ENCODE measurements at regions not wholly inside any gene's neighbourhood (a gene's known extent, or its start where the extent isn't known, plus 50 kb on each side); places are given as distances from the start of the nearest gene placed in this dataset.

- DNase-seq (ENCODE audit: extremely low spot score, unreplicated experiment), result no peak
- H3K36me3 Mint-ChIP-seq, result peaks cover 4% of the 10 kb centered on the region
- peaks cover 16% of the 10 kb centered on the region for H3K9me3 Mint-ChIP-seq
- peaks cover 6% of the 10 kb centered on the region for H3K27me3 Mint-ChIP-seq
- no peak for TF ChIP-seq CTCF (conservative IDR thresholded peaks at IDR 0.05)
- no peak overlapping the region for H3K4me3 Mint-ChIP-seq
- no peak overlapping the region for H3K27ac Mint-ChIP-seq
- peaks cover 4% of the 10 kb centered on the region for H3K4me1 Mint-ChIP-seq (ENCODE audit: unreplicated experiment)
These were observed 111.7 kb downstream of the EDEM1 start for GRCh38 chr3:5299161-5299560.

DNA sequence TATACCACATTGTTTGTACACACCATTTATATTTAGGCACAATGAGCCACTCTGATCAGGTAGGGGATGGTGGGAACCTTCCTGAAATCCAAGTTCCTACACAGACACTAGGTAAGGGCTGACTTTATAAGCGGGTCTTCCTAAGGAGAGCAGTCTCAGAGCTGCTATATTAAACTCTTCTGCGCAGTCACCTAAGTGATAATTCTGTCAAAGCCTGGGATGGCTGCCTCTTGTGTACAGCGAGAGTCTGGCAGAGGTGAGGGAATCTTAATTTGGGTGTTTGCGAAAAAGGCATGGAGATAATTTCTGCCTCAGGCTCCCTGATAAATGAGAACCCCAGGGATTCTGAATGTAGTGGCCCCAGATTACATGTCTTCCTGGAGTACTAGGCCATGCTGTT is 113.1 kb downstream of the EDEM1 start:
- Mint-ChIP-seq H3K36me3 (peaks cover 1% of the 10 kb centered on the region), H3K9me3 (peaks cover 12% of the 10 kb centered on the region), H3K4me3 (no peak overlapping the region), H3K4me1 (ENCODE audit: unreplicated experiment) (peaks cover 12% of the 10 kb centered on the region), H3K27ac (no peak overlapping the region), H3K27me3 (peaks cover 4% of the 10 kb centered on the region)
- no peak for DNase-seq (ENCODE audit: extremely low spot score, unreplicated experiment)
- no peak for TF ChIP-seq CTCF (conservative IDR thresholded peaks at IDR 0.05)

DNA sequence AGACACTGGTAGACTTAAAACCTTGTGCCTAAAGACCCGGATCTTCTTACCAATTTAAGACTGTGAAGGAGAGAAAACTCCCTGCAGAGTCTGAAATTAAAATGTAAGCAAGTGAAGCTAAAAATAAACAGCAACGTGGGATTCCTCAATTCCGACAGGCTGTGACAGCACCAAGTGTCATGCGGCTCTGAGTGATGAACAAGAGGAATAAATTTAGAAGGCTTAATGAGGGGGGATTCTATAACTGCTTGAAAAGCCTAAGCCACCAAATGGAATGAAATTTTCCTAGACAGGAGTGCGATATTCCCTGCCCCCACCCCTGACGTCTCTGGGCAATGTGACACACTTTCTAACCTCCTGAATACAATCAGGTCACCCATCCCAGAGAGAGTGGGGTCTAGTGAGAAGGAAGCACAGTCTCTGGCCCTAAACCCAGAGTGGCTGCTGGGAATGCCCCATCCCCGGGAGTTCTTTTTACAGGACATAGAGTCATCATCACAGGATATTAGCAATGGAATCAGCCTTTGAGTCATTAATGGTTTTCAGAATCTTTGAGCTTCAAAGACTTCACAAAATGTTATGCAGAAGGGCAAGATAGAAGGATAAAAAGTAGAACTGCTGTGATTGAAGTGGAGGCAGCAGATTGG is 114.3 kb downstream of the EDEM1 start:
- H3K9me3 Mint-ChIP-seq, result peaks cover 9% of the 10 kb centered on the region
- no peak overlapping the region for H3K4me3 Mint-ChIP-seq
- no peak for DNase-seq (ENCODE audit: extremely low spot score, unreplicated experiment)
- H3K36me3 Mint-ChIP-seq, result no peaks in the 10 kb centered on the region
- TF ChIP-seq CTCF (conservative IDR thresholded peaks at IDR 0.05), result no peak
- peaks cover 4% of the 10 kb centered on the region for H3K27me3 Mint-ChIP-seq
- peaks cover 18% of the 10 kb centered on the region for H3K4me1 Mint-ChIP-seq (ENCODE audit: unreplicated experiment)
- H3K27ac Mint-ChIP-seq, result no peak overlapping the region

- peaks cover 22% of the 10 kb centered on the region for H3K4me1 Mint-ChIP-seq (ENCODE audit: unreplicated experiment)
These were observed 115.2 kb downstream of the EDEM1 start for GRCh38 chr3:5302661-5303060.

GRCh38 chr3:5304188-5304587 is 116.7 kb downstream of the EDEM1 start:
- no peak for TF ChIP-seq CTCF (conservative IDR thresholded peaks at IDR 0.05)
- H3K4me3 Mint-ChIP-seq, result no peak overlapping the region
- peaks cover 4% of the 10 kb centered on the region for H3K27me3 Mint-ChIP-seq
- no peaks in the 10 kb centered on the region for H3K36me3 Mint-ChIP-seq
- no peak overlapping the region for H3K27ac Mint-ChIP-seq
- H3K9me3 Mint-ChIP-seq, result peaks cover 9% of the 10 kb centered on the region
- H3K4me1 Mint-ChIP-seq (ENCODE audit: unreplicated experiment), result peaks cover 21% of the 10 kb centered on the region
- DNase-seq (ENCODE audit: extremely low spot score, unreplicated experiment), result no peak

More at GRCh38 chr3:5302661-5303060, 115.2 kb downstream of the EDEM1 start:
- H3K36me3 Mint-ChIP-seq, result no peaks in the 10 kb centered on the region
- no peak overlapping the region for H3K4me3 Mint-ChIP-seq
- H3K27ac Mint-ChIP-seq, result no peak overlapping the region
- TF ChIP-seq CTCF (conservative IDR thresholded peaks at IDR 0.05), result no peak
- H3K27me3 Mint-ChIP-seq, result peaks cover 4% of the 10 kb centered on the region
- no peak for DNase-seq (ENCODE audit: extremely low spot score, unreplicated experiment)
- peaks cover 9% of the 10 kb centered on the region for H3K9me3 Mint-ChIP-seq
